K562 (cell line): ENCODE measurements at regions not wholly inside any gene's neighbourhood (a gene's known extent, or its start where the extent isn't known, plus 50 kb on each side); places are given as distances from the start of the nearest gene placed in this dataset.

ENCODE experiments used
- ATAC-seq: fragments of 200-7000 bp; cut with Tn5 transposase; 3 replicates; pipeline ENCODE4 v1.9.1; 2020; ENCODE audit warnings: moderate library complexity
- BruUV-seq: library from RNA; stranded (reverse); fragments of 400-500 nt; replicated peaks from 2 replicates; lab custom pipeline; 2021; lab: Mats Ljungman, UMichigan
- CTCF ChIA-PET: fragments of 300-600 bp; formaldehyde crosslinking; extraction: SDS; loops from one replicate; lab custom pipeline; 2021; ENCODE audit warnings: low intra/inter-chr PET ratio; lab: Yijun Ruan, JAX
- POLR2A ChIA-PET: fragments of 300-600, 350-650 bp; sonication (Branson Sonifier 250); formaldehyde crosslinking; extraction: SDS; loops from one replicate; lab custom pipeline; 2021; ENCODE audit warnings: antibody characterized with exemption, inconsistent platforms; lab: Yijun Ruan, JAX
- DNase-seq, 4 experiments: peaks; one replicate each; pipeline versions ENCODE4 v3.0.0 to v3.0.0-alpha.2; 2011 to 2018; ENCODE audit warnings: low spot score in 3 of 4, mixed read lengths in 3 of 4; ENCODE audit errors: extremely low read depth in 1 of 4
- FAIRE-seq: peaks from 2 replicates; lab custom pipeline; 2011; peaks lifted over from hg19 to GRCh38; lab: Jason Lieb, UNC
- H2AFZ ChIP-seq: 2 replicates; pipeline ENCODE4 v1.6.0; 2011; ENCODE audit warnings: low read depth, low read length, control low read depth, inconsistent platforms
- H3K27ac ChIP-seq: fragments of 200-600 bp; 3 replicates; pipeline ENCODE4 v1.8.0; 2011; ENCODE audit warnings: low read depth, mild to moderate bottlenecking, control low read depth, inconsistent platforms, low read length, moderate library complexity, mixed read lengths; ENCODE audit errors: extremely low read depth
- H3K27me3 ChIP-seq, 2 experiments: fragments of 300-600 bp in 1 of 2; 2 replicates in 1 of 2; 3 replicates in 1 of 2; pipeline versions ENCODE4 v1.6.0 to v1.8.0; 2011; ENCODE audit warnings: inconsistent platforms in 2 of 2, low read length in 2 of 2, mild to moderate bottlenecking in 1 of 2, mixed read lengths in 1 of 2, moderate library complexity in 1 of 2; ENCODE audit not compliant: control insufficient read depth in 2 of 2, insufficient read depth in 2 of 2
- H3K36me3 ChIP-seq: fragments of 300-600 bp; 3 replicates; pipeline ENCODE4 v1.8.0; 2011; ENCODE audit warnings: mild to moderate bottlenecking, low read length, inconsistent platforms; ENCODE audit not compliant: control insufficient read depth, insufficient read depth
- H3K4me1 ChIP-seq, 2 experiments: fragments of 200-600 bp in 1 of 2; replicated peaks in 1 of 2; 2 replicates in 1 of 2; 3 replicates in 1 of 2; pipeline versions ENCODE4 v1.5.1 to v1.8.0; 2011; ENCODE audit warnings: inconsistent platforms in 2 of 2, low read length in 2 of 2, mild to moderate bottlenecking in 1 of 2, mixed read lengths in 1 of 2, moderate library complexity in 1 of 2; ENCODE audit not compliant: control insufficient read depth in 2 of 2, insufficient read depth in 2 of 2
- H3K4me2 ChIP-seq: 2 replicates; pipeline ENCODE4 v1.6.1; 2011; ENCODE audit warnings: low read length, control low read depth, inconsistent platforms, mixed read lengths; ENCODE audit not compliant: insufficient read depth
- H3K4me3 ChIP-seq: fragments of 200-600 bp; sonication (generic), shearing (Covaris generic); 2 replicates; pipeline ENCODE4 v1.5.1; 2016; ENCODE audit warnings: control low read depth, inconsistent platforms
- H3K79me2 ChIP-seq: fragments of 200-600 bp; 3 replicates; pipeline ENCODE4 v1.8.0; 2011; ENCODE audit warnings: low read length, inconsistent platforms; ENCODE audit not compliant: control insufficient read depth, insufficient read depth
- H3K9ac ChIP-seq, 2 experiments: 2 replicates each; pipeline versions ENCODE4 v1.6.0 to v1.6.1; 2011; ENCODE audit warnings: low read depth in 2 of 2, low read length in 2 of 2, control low read depth in 1 of 2, inconsistent platforms in 1 of 2, mild to moderate bottlenecking in 1 of 2, mixed read lengths in 1 of 2; ENCODE audit not compliant: insufficient read depth in 1 of 2
- H3K9me1 ChIP-seq: one replicate; pipeline ENCODE4 v1.6.0; 2011; ENCODE audit warnings: inconsistent platforms, mild to moderate bottlenecking, low read length, moderate library complexity; ENCODE audit not compliant: control insufficient read depth, insufficient read depth
- H3K9me3 ChIP-seq: replicated peaks from 2 replicates; pipeline ENCODE4 v1.5.1; 2011; ENCODE audit warnings: low read depth, low read length, inconsistent platforms; ENCODE audit not compliant: control insufficient read depth, insufficient read depth
- H4K20me1 ChIP-seq: replicated peaks from 2 replicates; pipeline ENCODE4 v1.6.1; 2011; ENCODE audit warnings: low read length, inconsistent platforms, mixed read lengths; ENCODE audit not compliant: control insufficient read depth, insufficient read depth
- CEBPG ChIP-seq, 3 experiments: fragments of 200-800 bp in 1 of 3; sonication (Bioruptor generic) in 1 of 3; sonication (generic) in 1 of 3; formaldehyde crosslinking in 1 of 3; IDR thresholded peaks in 2 of 3; conservative IDR thresholded peaks in 1 of 3; 2 replicates each; pipeline versions ENCODE4 v1.6.1 to v1.8.0; 2016 to 2022; ENCODE audit warnings: missing compliant biosample characterization in 2 of 3, missing genetic modification characterization in 2 of 3, mild to moderate bottlenecking in 1 of 3, missing genetic modification reagents in 1 of 3
- COPS2 ChIP-seq: fragments of 450-650 bp; conservative IDR thresholded peaks from 2 replicates; pipeline ENCODE4 v1.6.1; 2016; ENCODE audit warnings: mild to moderate bottlenecking, moderate library complexity
- E2F8 ChIP-seq: fragments of 450-650 bp; IDR thresholded peaks from 2 replicates; pipeline ENCODE4 v1.7.1; 2018; ENCODE audit warnings: mild to moderate bottlenecking, low read depth; ENCODE audit not compliant: partially characterized antibody
- HINFP ChIP-seq: fragments of 450-650 bp; conservative IDR thresholded peaks from 2 replicates; pipeline ENCODE4 v1.6.1; 2016; ENCODE audit warnings: missing genetic modification characterization, low read depth, mild to moderate bottlenecking, control low read depth, missing compliant biosample characterization
- HSF4 ChIP-seq: fragments of 250-450 bp; sonication (Bioruptor Pico); IDR thresholded peaks from 2 replicates; pipeline ENCODE4 v2.1.2; 2022; ENCODE audit warnings: mild to moderate bottlenecking, moderate library complexity, borderline replicate concordance
- ID3 ChIP-seq, 2 experiments: fragments of 250-450 bp in 1 of 2; fragments of 450-650 bp in 1 of 2; sonication (Bioruptor Pico) in 1 of 2; IDR thresholded peaks; 2 replicates each; pipeline versions ENCODE4 v1.6.1 to v1.8.0; 2016 to 2021; ENCODE audit warnings: mild to moderate bottlenecking in 2 of 2, moderate library complexity in 2 of 2, missing compliant biosample characterization in 1 of 2, missing genetic modification characterization in 1 of 2
- RB1 ChIP-seq: fragments of 450-650 bp; IDR thresholded peaks from 2 replicates; pipeline ENCODE4 v1.6.1; 2017; ENCODE audit warnings: low read depth, mild to moderate bottlenecking
- ZNF174 ChIP-seq: fragments of 250-450 bp; sonication (Bioruptor Pico); IDR thresholded peaks from 2 replicates; pipeline ENCODE4 v1.4.0; 2020; ENCODE audit warnings: mild to moderate bottlenecking
- ZNF274 ChIP-seq: IDR thresholded peaks from 2 replicates; pipeline ENCODE4 v1.6.1; 2011; ENCODE audit warnings: low read depth, mild to moderate bottlenecking, low read length, moderate library complexity, borderline replicate concordance
- WGBS: fragments of 100-300 bp; shearing (Covaris generic); methylation state at CpG from one replicate; pipeline ENCODE4 v1.1.6; 2016; ENCODE audit warnings: low coverage, mixed read lengths; ENCODE audit not compliant: insufficient coverage; ENCODE audit errors: missing lambda C conversion rate; 5-methylcytosine and 5-hydroxymethylcytosine counted together
- in situ Hi-C: fragments of 300-500 bp; cut with MboI; formaldehyde crosslinking; loops from 4 replicates; pipeline ENCODE4 v1.15.0; 2018; ENCODE audit warnings: inconsistent platforms, mixed read lengths
- intact Hi-C: fragments of 100-400 bp; cut with micrococcal nuclease; formaldehyde crosslinking; loops from 2 replicates; pipeline ENCODE4 v1.14.2; 2022

- BruUV-seq, result no TSS peak
- WGBS, result 34% methylated on average over 3 of the region's 3 CpGs
- H3K9me1 ChIP-seq, result no peaks in the 10 kb centered on the region
- CTCF ChIA-PET, result no interaction called here
- H3K4me2 ChIP-seq, result no peak overlapping the region
- H3K36me3 ChIP-seq, result no peaks in the 10 kb centered on the region
- no peaks in the 10 kb centered on the region for H4K20me1 ChIP-seq
- H3K27me3 ChIP-seq, result no peaks in the 10 kb centered on the region
- H3K9ac ChIP-seq, result no peak overlapping the region
- H3K79me2 ChIP-seq, result no peaks in the 10 kb centered on the region
- no peak for DNase-seq
- no peak overlapping the region for H3K27ac ChIP-seq
- no peak for ATAC-seq
- H3K4me3 ChIP-seq, result no peak overlapping the region
- no peak for FAIRE-seq
- no peaks in the 10 kb centered on the region for H3K9me3 ChIP-seq
- POLR2A ChIA-PET, result interaction anchor here (0.6 kb wide), 1 partner anchor 206 kb away, joined by 3 read pairs; no protein-coding TSS in a partner anchor
- H2AFZ ChIP-seq, result no peak overlapping the region
- intact Hi-C loops, result no loop called here
- peaks cover 0 to 13% of the 10 kb centered on the region in 2 experiments; a peak in 3 of 5 replicates for H3K4me1 ChIP-seq
- TF ChIP-seq ZNF274 (no peak), ZNF174 (CRISPR knock-in tag) (no peak), HSF4 (CRISPR knock-in tag) (no peak), RB1 (no peak), CEBPG (CRISPR knock-in tag; IDR thresholded peaks at IDR 0.05) (no peak), CEBPG (tag; conservative IDR thresholded peaks at IDR 0.05 in 1 of 2, IDR thresholded peaks at IDR 0.05 in 1 of 2) (no peak)
- TF ChIP-seq, all 486 proteins: peak for 0
- in situ Hi-C loops, result no loop called here
Observed at GRCh38 chr6:88244721-88245120, 78.6 kb upstream of the CNR1 start.

- DNase-seq (no peak), FAIRE-seq (no peak), ATAC-seq (no peak)
- H4K20me1 ChIP-seq, result no peaks in the 10 kb centered on the region
- 32% methylated on average over 3 of the region's 3 CpGs for WGBS
- in situ Hi-C loops, result no loop called here
- ChIA-PET POLR2A (no interaction called here), CTCF (no interaction called here)
- BruUV-seq, result no TSS peak
- H2AFZ ChIP-seq, result no peak overlapping the region
- H3K4me2 ChIP-seq, result no peak overlapping the region
- no peaks in the 10 kb centered on the region for H3K36me3 ChIP-seq
- intact Hi-C loops, result loop anchor here (1.0 kb wide), 1 partner anchor 309 kb away; no protein-coding TSS in a partner anchor
- H3K79me2 ChIP-seq, result no peaks in the 10 kb centered on the region
- H3K9me1 ChIP-seq, result no peaks in the 10 kb centered on the region
- no peaks in the 10 kb centered on the region for H3K9me3 ChIP-seq
- H3K27me3 ChIP-seq, result no peaks in the 10 kb centered on the region
- no peak overlapping the region for H3K27ac ChIP-seq
- H3K4me1 ChIP-seq, result no peaks in the 10 kb centered on the region
- H3K4me3 ChIP-seq, result no peak overlapping the region
- H3K9ac ChIP-seq, result no peak overlapping the region
- TF ChIP-seq E2F8, result no peak
- TF ChIP-seq COPS2, result no peak
- TF ChIP-seq ID3 (CRISPR knock-in tag; IDR thresholded peaks at IDR 0.05), result no peak
- no peak for TF ChIP-seq ID3 (tag; IDR thresholded peaks at IDR 0.05)
- no peak for TF ChIP-seq HINFP (tag)
Observed at GRCh38 chr6:88238901-88239300, 72.8 kb upstream of the CNR1 start.
